HEK293 (cell line): ENCODE measurements at regions not wholly inside any gene's neighbourhood (a gene's known extent, or its start where the extent isn't known, plus 50 kb on each side); places are given as distances from the start of the nearest gene placed in this dataset.
A peak's percentile ranks its signal among the peaks of the same experiment; 100 is the strongest.

Experiments
- CTCF ChIA-PET: fragments of 350-600 bp; formaldehyde crosslinking; extraction: SDS; loops from one replicate; lab custom pipeline; 2021; ENCODE audit warnings: antibody characterized with exemption; lab: Yijun Ruan, JAX
- POLR2A ChIA-PET: fragments of 300-600 bp; formaldehyde crosslinking; extraction: SDS; loops from one replicate; lab custom pipeline; 2020; ENCODE audit warnings: antibody characterized with exemption, inconsistent platforms; lab: Yijun Ruan, JAX
- H3K27ac ChIP-seq: fragments of 200-500 bp; sonication (Bioruptor generic); 2 replicates; pipeline ENCODE4 v1.5.1; 2014; ENCODE audit warnings: low read depth, low read length, control low read depth, inconsistent platforms; ENCODE audit errors: extremely low read depth
- H3K36me3 ChIP-seq, 2 experiments: fragments of 200-500 bp in 1 of 2; sonication (Bioruptor generic) in 1 of 2; 1 replicate in 1 of 2; 2 replicates in 1 of 2; pipeline ENCODE4 v1.5.1; 2014 to 2017; ENCODE audit warnings: inconsistent platforms in 2 of 2, low read length in 2 of 2; ENCODE audit not compliant: control insufficient read depth in 2 of 2, insufficient read depth in 1 of 2
- H3K4me1 ChIP-seq: fragments of 200-500 bp; sonication (Bioruptor generic); 2 replicates; pipeline ENCODE4 v1.5.1; 2014; ENCODE audit warnings: mild to moderate bottlenecking, low read length, inconsistent platforms; ENCODE audit not compliant: control insufficient read depth, insufficient read depth
- H3K4me3 ChIP-seq: 2 replicates; pipeline ENCODE4 v1.5.1; 2011; ENCODE audit warnings: low read depth, mild to moderate bottlenecking, control low read depth, low read length, moderate library complexity
- H3K9me3 ChIP-seq: fragments of 200-500 bp; sonication (Bioruptor generic); 2 replicates; pipeline ENCODE4 v1.5.1; 2014; ENCODE audit warnings: low read depth, low read length, inconsistent platforms; ENCODE audit not compliant: control insufficient read depth, insufficient read depth
- GLIS1 ChIP-seq: fragments of 450-650 bp; formaldehyde crosslinking; IDR thresholded peaks from 2 replicates; pipeline ENCODE4 v1.5.1; 2016; ENCODE audit warnings: missing biosample characterization, missing genetic modification characterization
- PRDM1 ChIP-seq: fragments of 450-650 bp; formaldehyde crosslinking; IDR thresholded peaks from 2 replicates; pipeline ENCODE4; 2016; ENCODE audit warnings: missing biosample characterization, missing genetic modification characterization
- SP2 ChIP-seq: fragments of 450-650 bp; formaldehyde crosslinking; IDR thresholded peaks from 2 replicates; pipeline ENCODE4 v1.5.1; 2016; ENCODE audit warnings: missing biosample characterization, missing genetic modification characterization
- SP3 ChIP-seq: fragments of 450-650 bp; formaldehyde crosslinking; IDR thresholded peaks from 2 replicates; pipeline ENCODE4 v1.5.1; 2016; ENCODE audit warnings: missing biosample characterization, missing genetic modification characterization
- TRIM28 ChIP-seq: IDR thresholded peaks from 2 replicates; pipeline ENCODE4 v1.6.1; 2011; ENCODE audit warnings: low read length, control low read depth, borderline replicate concordance
- TSHZ1 ChIP-seq: fragments of 450-650 bp; formaldehyde crosslinking; IDR thresholded peaks from 2 replicates; pipeline ENCODE4 v1.5.1; 2016; ENCODE audit warnings: missing biosample characterization, missing genetic modification characterization, borderline replicate concordance
- ZBTB1 ChIP-seq: fragments of 450-650 bp; formaldehyde crosslinking; IDR thresholded peaks from 2 replicates; pipeline ENCODE4 v1.5.1; 2016; ENCODE audit warnings: missing biosample characterization, missing genetic modification characterization
- ZBTB10 ChIP-seq: fragments of 450-650 bp; formaldehyde crosslinking; IDR thresholded peaks from 2 replicates; pipeline ENCODE4 v1.5.1; 2016; ENCODE audit warnings: missing biosample characterization, missing genetic modification characterization
- ZBTB17 ChIP-seq: fragments of 450-650 bp; formaldehyde crosslinking; IDR thresholded peaks from 2 replicates; pipeline ENCODE4 v1.5.1; 2016; ENCODE audit warnings: missing biosample characterization, missing genetic modification characterization
- ZFP3 ChIP-seq: fragments of 450-650 bp; formaldehyde crosslinking; IDR thresholded peaks from 2 replicates; pipeline ENCODE4 v1.5.1; 2016; ENCODE audit warnings: low read depth, missing biosample characterization, missing genetic modification characterization
- ZNF146 ChIP-seq: fragments of 450-650 bp; formaldehyde crosslinking; IDR thresholded peaks from 2 replicates; pipeline ENCODE4 v1.5.1; 2016; ENCODE audit warnings: missing biosample characterization, missing genetic modification characterization
- ZNF292 ChIP-seq: fragments of 450-650 bp; formaldehyde crosslinking; IDR thresholded peaks from 2 replicates; pipeline ENCODE4 v1.5.1; 2016; ENCODE audit warnings: low read depth, missing biosample characterization, missing genetic modification characterization, borderline replicate concordance
- ZNF518A ChIP-seq: fragments of 450-650 bp; formaldehyde crosslinking; conservative IDR thresholded peaks from 2 replicates; pipeline ENCODE4 v1.5.1; 2016; ENCODE audit warnings: low read depth, missing biosample characterization, missing genetic modification characterization
- ZNF549 ChIP-seq: fragments of 450-650 bp; IDR thresholded peaks from 2 replicates; pipeline ENCODE4 v1.5.1; 2018; ENCODE audit warnings: missing biosample characterization, missing genetic modification characterization, mild to moderate bottlenecking, inconsistent platforms, moderate library complexity
- ZNF654 ChIP-seq: fragments of 450-650 bp; formaldehyde crosslinking; IDR thresholded peaks from 2 replicates; pipeline ENCODE4 v1.5.1; 2016; ENCODE audit warnings: low read depth, missing biosample characterization, missing genetic modification characterization
- ZNF791 ChIP-seq: fragments of 450-650 bp; formaldehyde crosslinking; IDR thresholded peaks from 2 replicates; pipeline ENCODE4 v1.5.1; 2016; ENCODE audit warnings: missing biosample characterization, missing genetic modification characterization
- ZNF837 ChIP-seq: fragments of 450-650 bp; formaldehyde crosslinking; IDR thresholded peaks from 2 replicates; pipeline ENCODE4 v1.5.1; 2016; ENCODE audit warnings: missing biosample characterization, missing genetic modification characterization

DNA sequence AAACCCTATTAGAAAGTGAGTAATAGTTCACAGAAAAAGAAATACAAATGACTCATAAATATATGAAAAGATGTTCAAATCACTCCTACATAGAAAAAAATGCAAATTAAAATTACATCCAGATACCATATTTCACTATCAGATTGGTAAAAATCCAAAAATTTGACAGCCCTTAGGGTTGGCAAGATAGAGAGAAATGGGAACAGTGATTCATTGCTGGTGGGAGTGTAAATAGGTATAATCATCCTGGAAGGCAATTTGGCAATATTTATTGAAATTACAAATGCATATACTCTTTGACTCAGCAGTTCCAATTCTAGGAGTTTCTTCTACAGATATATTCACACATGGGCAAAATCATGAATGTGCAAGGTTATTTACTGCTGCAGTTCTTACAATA lies 273.5 kb downstream of the NR2F1-AS1 start (continued):
- no peak for TF ChIP-seq TSHZ1 (tag by site-specific recombination)

GRCh38 chr5:93305984-93306383 lies 275.0 kb downstream of the NR2F1-AS1 start:
- Histone ChIP-seq H3K4me3 (no peak overlapping the region), H3K4me1 (peaks cover 5% of the 10 kb centered on the region), H3K27ac (no peak overlapping the region), H3K9me3 (no peaks in the 10 kb centered on the region), H3K36me3 (no peaks in the 10 kb centered on the region)
- ChIA-PET CTCF (no interaction called here), POLR2A (no interaction called here)
- TF ChIP-seq ZNF549 (no peak), TRIM28 (peak; percentile 17; the same call in 1 of the 2 replicates), ZBTB17 (tag by site-specific recombination) (peak; percentile 52)

GRCh38 chr5:93304456-93305250 lies 276.4 kb downstream of the NR2F1-AS1 start:
- CTCF ChIA-PET: interaction anchor here (0.6 kb wide), 1 partner anchor 161 kb away, joined by 3 read pairs; no protein-coding TSS in a partner anchor
- TF ChIP-seq PRDM1 (tag by site-specific recombination): no peak
- no peak for TF ChIP-seq ZNF146 (tag by site-specific recombination)
- TF ChIP-seq ZBTB10 (tag by site-specific recombination): no peak
- TF ChIP-seq ZBTB1 (tag by site-specific recombination): no peak
- no peak for TF ChIP-seq ZNF654 (tag by site-specific recombination)
- TF ChIP-seq SP2: no peak
- no peak for TF ChIP-seq ZNF791
- no peak for TF ChIP-seq ZNF837 (tag by site-specific recombination)
- no peak for TF ChIP-seq ZNF292 (tag by site-specific recombination)
- no peak for TF ChIP-seq SP3
- no peak for TF ChIP-seq GLIS1
- TF ChIP-seq ZFP3 (tag by site-specific recombination): no peak
- TF ChIP-seq ZNF518A (tag by site-specific recombination): no peak
- TF ChIP-seq, all 188 proteins: peak for 0

More at GRCh38 chr5:93304456-93305250, 276.4 kb downstream of the NR2F1-AS1 start:
- POLR2A ChIA-PET: no interaction called here
- H3K9me3 ChIP-seq: no peaks in the 10 kb centered on the region
- H3K36me3 ChIP-seq: no peaks in the 10 kb centered on the region
- no peak overlapping the region for H3K4me3 ChIP-seq
- peaks cover 18% of the 10 kb centered on the region for H3K4me1 ChIP-seq
- no peak overlapping the region for H3K27ac ChIP-seq
